ENCODE measurements at regions not wholly inside any gene's neighbourhood (a gene's known extent, or its start where the extent isn't known, plus 50 kb on each side); places are given as distances from the start of the nearest gene placed in this dataset.

DNA sequence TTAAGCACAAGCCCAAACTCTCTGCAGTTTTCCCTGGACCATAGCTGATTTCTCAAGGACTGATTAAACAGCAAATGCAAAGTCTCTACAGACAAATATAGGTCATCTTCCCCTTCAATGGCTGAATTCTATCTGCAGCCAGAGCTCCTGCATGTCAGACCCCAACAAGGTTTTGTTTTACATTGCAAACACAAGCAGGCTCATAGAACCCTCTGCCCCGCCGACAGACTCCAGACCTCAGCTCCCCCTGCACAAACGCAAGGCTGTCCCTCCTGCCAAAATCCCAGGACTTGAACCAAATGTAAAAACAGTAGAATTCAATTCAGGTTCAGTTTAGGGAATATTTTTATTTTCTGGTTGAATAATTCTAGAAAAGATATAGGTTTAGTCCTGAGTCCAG lies 526.7 kb upstream of the TRPC7 start:
- Histone ChIP-seq H3K27ac (ENCODE audit: extremely low read depth, low read depth, low read length) (no peak overlapping the region), H3K36me3 (ENCODE audit: control insufficient read depth in 2 of 2, insufficient read depth in 1 of 2, low read length in 2 of 2) (no peaks in the 10 kb centered on the region), H3K9me3 (ENCODE audit: control insufficient read depth, insufficient read depth, low read depth, low read length) (no peaks in the 10 kb centered on the region), H3K4me1 (ENCODE audit: control insufficient read depth, insufficient read depth, low read length) (no peaks in the 10 kb centered on the region), H3K4me3 (ENCODE audit: low read depth, low read length) (no peak overlapping the region)
- TF ChIP-seq, protein P1, sequence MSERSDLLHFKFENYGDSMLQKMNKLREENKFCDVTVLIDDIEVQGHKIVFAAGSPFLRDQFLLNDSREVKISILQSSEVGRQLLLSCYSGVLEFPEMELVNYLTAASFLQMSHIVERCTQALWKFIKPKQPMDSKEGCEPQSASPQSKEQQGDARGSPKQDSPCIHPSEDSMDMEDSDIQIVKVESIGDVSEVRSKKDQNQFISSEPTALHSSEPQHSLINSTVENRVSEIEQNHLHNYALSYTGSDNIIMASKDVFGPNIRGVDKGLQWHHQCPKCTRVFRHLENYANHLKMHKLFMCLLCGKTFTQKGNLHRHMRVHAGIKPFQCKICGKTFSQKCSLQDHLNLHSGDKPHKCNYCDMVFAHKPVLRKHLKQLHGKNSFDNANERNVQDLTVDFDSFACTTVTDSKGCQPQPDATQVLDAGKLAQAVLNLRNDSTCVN (tag by site-specific recombination; optimal IDR thresholded peaks at IDR 0.05), result no peak
- TF ChIP-seq ZNF292 (tag by site-specific recombination; IDR thresholded peaks at IDR 0.05; ENCODE audit: borderline replicate concordance, low read depth) (no peak), ZNF302 (tag by site-specific recombination; IDR thresholded peaks at IDR 0.05; ENCODE audit: low read depth) (no peak), ZNF548 (tag by site-specific recombination; IDR thresholded peaks at IDR 0.05) (no peak), ZNF280C (tag by site-specific recombination; IDR thresholded peaks at IDR 0.05) (no peak), ZNF24 (tag by site-specific recombination; IDR thresholded peaks at IDR 0.05) (no peak), ZNF660 (tag by site-specific recombination; IDR thresholded peaks at IDR 0.05) (no peak), ZBTB8A (tag by site-specific recombination; IDR thresholded peaks at IDR 0.05) (no peak), PRDM6 (tag by site-specific recombination; IDR thresholded peaks at IDR 0.05) (no peak), BCL11B (tag by site-specific recombination; IDR thresholded peaks at IDR 0.05; ENCODE audit: low read depth) (no peak)
- CTCF ChIA-PET, result interaction anchor here (0.7 to 1.3 kb wide), 2 partner anchors 18 to 643 kb away, joined by 3 read pairs; no protein-coding TSS in a partner anchor
- POLR2A ChIA-PET, result no interaction called here

GRCh38 chr5:136891175-136891972 lies 526.0 kb upstream of the TRPC7 start:
- Histone ChIP-seq H3K4me3 (ENCODE audit: low read depth, low read length) (no peak overlapping the region), H3K27ac (ENCODE audit: extremely low read depth, low read depth, low read length) (no peak overlapping the region), H3K36me3 (ENCODE audit: control insufficient read depth in 2 of 2, insufficient read depth in 1 of 2, low read length in 2 of 2) (no peaks in the 10 kb centered on the region), H3K4me1 (ENCODE audit: control insufficient read depth, insufficient read depth, low read length) (no peaks in the 10 kb centered on the region), H3K9me3 (ENCODE audit: control insufficient read depth, insufficient read depth, low read depth, low read length) (no peaks in the 10 kb centered on the region)
- CTCF ChIA-PET, result interaction anchor here (0.7 to 1.3 kb wide), 2 partner anchors 17 to 642 kb away, joined by 3 read pairs; no protein-coding TSS in a partner anchor
- no peak for TF ChIP-seq ZNF747 (tag by site-specific recombination; IDR thresholded peaks at IDR 0.05)
- TF ChIP-seq ZNF654 (tag by site-specific recombination; IDR thresholded peaks at IDR 0.05; ENCODE audit: low read depth), result no peak
- no peak for TF ChIP-seq ZNF202 (tag by site-specific recombination; IDR thresholded peaks at IDR 0.05; ENCODE audit: borderline replicate concordance)
- no peak for TF ChIP-seq ZNF335 (tag by site-specific recombination; conservative IDR thresholded peaks at IDR 0.05)
- TF ChIP-seq ZNF571 (tag by site-specific recombination; IDR thresholded peaks at IDR 0.05), result no peak
- no peak for TF ChIP-seq GLI2 (tag by site-specific recombination; IDR thresholded peaks at IDR 0.05; ENCODE audit: borderline replicate concordance, low read depth)
- TF ChIP-seq ZNF248 (tag by site-specific recombination; IDR thresholded peaks at IDR 0.05), result no peak
- TF ChIP-seq GFI1B (tag by site-specific recombination; IDR thresholded peaks at IDR 0.05), result no peak
- TF ChIP-seq, protein P2, sequence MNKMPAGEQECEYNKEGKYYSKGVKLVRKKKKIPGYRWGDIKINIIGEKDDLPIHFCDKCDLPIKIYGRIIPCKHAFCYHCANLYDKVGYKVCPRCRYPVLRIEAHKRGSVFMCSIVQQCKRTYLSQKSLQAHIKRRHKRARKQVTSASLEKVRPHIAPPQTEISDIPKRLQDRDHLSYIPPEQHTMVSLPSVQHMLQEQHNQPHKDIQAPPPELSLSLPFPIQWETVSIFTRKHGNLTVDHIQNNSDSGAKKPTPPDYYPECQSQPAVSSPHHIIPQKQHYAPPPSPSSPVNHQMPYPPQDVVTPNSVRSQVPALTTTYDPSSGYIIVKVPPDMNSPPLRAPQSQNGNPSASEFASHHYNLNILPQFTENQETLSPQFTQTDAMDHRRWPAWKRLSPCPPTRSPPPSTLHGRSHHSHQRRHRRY (tag by site-specific recombination; IDR thresholded peaks at IDR 0.05), result no peak
- no peak for TF ChIP-seq ZNF239 (tag by site-specific recombination; IDR thresholded peaks at IDR 0.05)
- TF ChIP-seq IKZF3 (tag by site-specific recombination; IDR thresholded peaks at IDR 0.05), result no peak
- TF ChIP-seq ZNF549 (tag by site-specific recombination; IDR thresholded peaks at IDR 0.05), result no peak
- no peak for TF ChIP-seq ZSCAN5A (tag by site-specific recombination; IDR thresholded peaks at IDR 0.05)
- no peak for TF ChIP-seq SETDB1 (IDR thresholded peaks at IDR 0.05; ENCODE audit: insufficient read length, low read length)
- no peak for TF ChIP-seq ZNF426 (tag by site-specific recombination; IDR thresholded peaks at IDR 0.05)
- TF ChIP-seq ZNF658 (tag by site-specific recombination; IDR thresholded peaks at IDR 0.05), result no peak
- no peak for TF ChIP-seq ZNF114 (tag by site-specific recombination; IDR thresholded peaks at IDR 0.05)
- POLR2A ChIA-PET, result no interaction called here

Data from HEK293 (cell line).